LoVo (cell line): ENCODE measurements at regions not wholly inside any gene's neighbourhood (a gene's known extent, or its start where the extent isn't known, plus 50 kb on each side); places are given as distances from the start of the nearest gene placed in this dataset.
"Not testable (repeated sequence)": the region's sequence is repeated elsewhere in the genome, so short reads cannot be mapped to it uniquely, and the experiment has no call there.

Source experiments
- DNase-seq: peaks from one replicate; pipeline ENCODE4 v3.0.0-alpha.2; 2016; ENCODE audit warnings: low spot score

GRCh38 chr2:144650907-144651306 lies 131.0 kb upstream of the ZEB2 start:
- DNase-seq: no peak

- no peak for DNase-seq
Measured at GRCh38 chr2:144648837-144649465, 129.0 kb upstream of the ZEB2 start.

DNA sequence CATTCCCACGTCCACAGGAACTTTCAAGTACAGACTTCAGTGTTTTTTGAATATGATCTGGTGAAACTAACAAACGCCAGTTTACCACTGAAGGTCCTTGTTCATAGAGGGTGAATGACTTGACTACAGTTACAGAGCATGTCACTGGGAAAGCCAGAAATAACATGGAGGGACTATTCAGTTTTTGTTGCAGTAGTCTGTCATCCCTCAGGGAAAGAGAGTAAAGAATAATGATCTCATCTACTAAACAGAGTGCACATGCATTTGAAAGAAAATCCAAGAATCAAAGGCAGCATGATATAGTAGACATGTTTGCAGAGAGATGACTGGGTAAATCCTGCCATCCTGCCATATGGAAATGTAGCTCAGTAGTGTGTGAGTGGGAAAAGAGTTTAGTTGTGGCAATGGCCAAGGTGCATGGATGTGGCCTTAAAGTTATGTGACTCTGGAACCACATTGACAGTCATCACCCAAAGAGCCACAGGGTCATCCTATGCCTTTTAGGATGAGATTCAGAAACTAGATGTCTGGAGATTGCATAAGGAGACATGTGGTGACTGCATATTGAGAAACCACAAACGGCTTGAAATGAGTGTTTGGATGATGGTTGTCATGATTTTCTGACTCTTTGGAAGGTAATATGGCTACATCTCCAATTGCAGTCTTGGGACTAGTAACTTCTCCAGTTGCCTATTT lies 125.3 kb upstream of the ZEB2 start:
- DNase-seq: no peak

DNA sequence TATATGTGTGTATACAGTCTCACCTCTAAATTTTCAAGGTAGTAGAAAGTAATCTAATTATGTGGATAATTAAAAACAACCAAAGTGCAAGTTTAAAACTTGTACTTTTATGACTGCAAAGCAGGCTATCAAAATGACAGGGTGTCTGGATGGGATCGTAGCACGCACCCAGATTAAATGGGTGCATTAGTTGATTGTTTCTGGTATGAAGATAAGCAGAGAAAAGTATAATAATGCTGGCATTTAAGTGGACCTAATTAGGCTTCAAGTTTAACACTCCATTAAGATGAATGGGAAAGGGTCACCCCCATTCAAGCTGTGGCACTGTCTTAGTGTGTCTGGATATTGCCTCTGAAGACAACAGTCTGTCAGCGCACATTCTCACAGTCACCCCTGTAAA lies 124.6 kb upstream of the ZEB2 start:
- no peak for DNase-seq

DNA sequence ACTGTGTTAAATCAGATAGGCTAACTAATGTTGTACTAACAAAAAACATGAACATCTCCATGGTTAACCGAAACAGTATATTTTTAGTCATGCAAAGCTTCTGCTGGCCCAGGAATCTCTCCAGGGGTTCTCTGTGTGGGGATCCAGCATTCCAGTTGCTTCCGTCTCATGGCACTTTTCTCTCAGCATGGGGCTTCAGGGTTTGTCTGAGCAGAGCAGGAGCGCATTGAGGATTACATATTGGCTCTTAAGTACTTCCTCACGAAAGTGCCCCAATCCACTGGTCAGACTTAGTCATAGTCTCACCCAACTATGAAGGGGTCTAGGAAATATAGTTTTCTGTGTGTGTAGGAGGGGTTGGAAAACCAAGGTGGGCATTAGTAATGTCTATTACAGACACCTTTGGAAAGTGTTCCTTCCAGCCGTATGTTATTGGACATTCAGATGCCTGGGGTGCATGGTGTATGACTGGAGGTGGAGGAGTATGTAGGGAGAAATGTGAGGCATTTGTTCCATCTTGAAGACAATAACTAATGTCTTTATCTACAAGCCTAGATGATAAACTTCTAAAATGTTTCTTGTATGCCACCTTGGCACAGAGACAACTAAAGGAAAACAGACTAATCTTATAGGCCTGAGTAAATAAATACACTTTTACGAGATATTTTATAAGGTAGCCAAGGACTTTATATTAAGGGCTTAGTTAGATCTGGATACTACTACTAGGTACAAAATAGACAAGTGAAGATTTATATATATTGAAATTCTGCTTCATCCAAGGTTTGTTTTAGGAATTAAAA lies 123.8 kb upstream of the ZEB2 start:
- peak; percentile 5 for DNase-seq

DNA sequence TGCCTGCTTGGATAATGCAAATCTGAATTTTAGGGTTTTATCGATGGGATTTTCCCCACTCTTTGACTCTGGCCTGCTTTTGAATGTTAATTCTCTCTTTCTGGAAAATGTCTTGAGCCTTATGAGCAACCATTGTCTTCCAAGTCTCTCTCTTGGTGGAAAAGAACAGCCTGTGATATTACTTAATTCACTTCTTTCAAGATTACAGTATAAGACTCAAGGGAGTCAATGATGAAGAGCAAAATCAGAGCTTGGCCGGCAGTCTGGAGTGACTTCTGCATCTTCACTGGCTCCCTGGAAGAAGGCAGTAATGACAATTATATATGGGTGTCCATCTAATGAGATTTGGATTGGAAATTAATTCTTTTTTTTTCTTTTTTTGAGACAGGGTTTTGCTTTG lies 122.9 kb upstream of the ZEB2 start:
- DNase-seq: no peak

- no peak for DNase-seq
Measured at GRCh38 chr2:144642131-144642530, 122.2 kb upstream of the ZEB2 start.

GRCh38 chr2:144638250-144638649 lies 118.3 kb upstream of the ZEB2 start:
- DNase-seq: not testable (repeated sequence)

DNA sequence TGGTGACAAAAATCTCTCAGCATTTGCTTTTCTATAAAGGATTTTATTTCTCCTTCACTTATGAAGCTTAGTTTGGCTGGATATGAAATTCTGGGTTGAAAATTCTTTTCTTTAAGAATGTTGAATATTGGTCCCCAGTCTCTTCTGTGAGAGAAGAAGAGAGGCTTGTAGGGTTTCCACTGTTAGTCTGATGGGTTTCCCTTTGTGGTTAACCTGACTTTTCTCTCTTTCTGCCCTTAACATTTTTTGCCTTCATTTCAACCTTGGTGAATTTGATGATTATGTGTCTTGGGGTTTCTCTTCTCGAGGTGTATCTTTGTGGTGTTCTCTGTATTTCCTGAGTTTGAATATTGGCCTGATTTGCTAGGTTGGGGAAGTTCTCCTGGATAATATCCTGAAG lies 116.9 kb upstream of the ZEB2 start:
- DNase-seq: not testable (repeated sequence)

- no peak for DNase-seq
Measured at GRCh38 chr2:144632809-144633208, 112.9 kb upstream of the ZEB2 start.

DNA sequence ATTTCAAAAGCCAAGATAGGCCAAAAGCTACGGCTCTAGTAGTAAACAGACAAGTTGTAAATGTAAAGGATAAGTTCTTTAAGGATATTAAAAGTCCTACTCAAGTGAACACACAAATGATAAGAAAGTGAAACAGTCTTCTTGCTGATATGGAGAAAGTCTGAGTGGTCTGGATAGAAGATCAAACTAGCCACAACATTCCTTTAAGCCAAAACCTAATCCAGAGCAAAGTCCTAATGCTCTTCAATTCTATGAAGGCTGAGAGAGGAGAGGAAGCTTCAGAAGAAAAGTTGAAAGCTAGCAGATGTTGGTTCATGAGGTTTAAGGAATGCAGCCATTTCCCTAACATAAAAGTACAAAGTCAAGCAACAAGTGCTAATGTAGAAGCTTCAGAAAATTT lies 111.7 kb upstream of the ZEB2 start:
- no peak for DNase-seq

- no peak for DNase-seq
Measured at GRCh38 chr2:144630459-144631215, 110.7 kb upstream of the ZEB2 start.

DNA sequence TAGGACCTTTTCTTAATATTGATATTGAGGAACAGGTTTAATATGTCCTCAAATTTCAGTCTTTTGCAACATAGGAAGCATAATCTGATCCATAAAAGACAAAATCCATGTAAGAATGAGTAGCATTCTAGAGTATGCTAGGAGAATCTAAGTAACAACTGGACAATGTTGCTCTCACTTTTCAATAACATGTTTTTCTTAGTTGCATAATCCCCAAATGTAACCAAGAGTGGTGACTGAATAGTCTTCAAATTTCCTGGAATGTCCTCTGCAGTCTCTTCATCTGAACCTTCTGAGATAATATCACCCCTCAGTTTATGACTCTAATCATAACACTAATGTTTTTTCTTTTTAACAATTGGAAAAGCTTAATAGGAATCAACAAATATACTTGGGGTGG lies 110.0 kb upstream of the ZEB2 start:
- DNase-seq: no peak

DNA sequence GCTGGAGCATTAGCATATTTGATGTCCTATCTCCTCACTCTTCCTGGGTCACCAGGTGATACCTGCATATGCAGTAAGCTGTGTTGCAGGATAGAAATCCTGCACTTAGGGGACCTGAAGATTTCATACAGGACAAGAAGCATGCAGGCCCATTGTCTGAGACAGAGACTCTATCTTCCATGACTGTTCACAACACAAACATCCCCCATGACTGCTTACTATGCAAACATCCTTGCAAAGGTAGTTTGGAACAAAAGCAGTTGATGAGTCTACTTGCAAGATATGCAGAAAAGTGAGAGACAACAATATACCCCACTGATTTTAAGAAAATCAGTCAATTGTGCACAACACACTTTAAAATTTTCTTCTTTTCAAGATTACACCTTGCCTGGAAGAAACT lies 108.6 kb upstream of the ZEB2 start:
- no peak for DNase-seq

GRCh38 chr2:144625626-144626025 lies 105.7 kb upstream of the ZEB2 start:
- no peak for DNase-seq

DNA sequence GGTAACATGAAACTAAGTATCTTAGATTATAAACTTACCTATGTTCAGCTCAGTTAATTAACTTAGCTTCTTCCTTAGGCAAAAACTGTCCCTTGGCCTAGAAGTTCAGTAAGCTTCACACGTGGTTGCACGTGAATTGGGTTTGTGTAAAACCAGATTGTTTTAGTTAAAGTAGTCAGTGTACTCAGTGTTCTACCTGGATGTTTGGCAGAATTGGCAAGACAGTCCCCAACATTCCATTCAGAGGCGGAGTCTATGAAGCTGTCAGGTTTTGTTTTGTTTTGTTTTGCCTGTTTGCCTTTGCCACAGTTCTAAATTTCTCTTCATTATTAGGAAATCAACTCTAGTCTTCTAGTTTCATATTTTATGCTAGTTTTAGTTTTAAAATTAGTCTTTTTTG lies 105.3 kb upstream of the ZEB2 start:
- no peak for DNase-seq

GRCh38 chr2:144624451-144624850 lies 104.5 kb upstream of the ZEB2 start:
- no peak for DNase-seq

DNA sequence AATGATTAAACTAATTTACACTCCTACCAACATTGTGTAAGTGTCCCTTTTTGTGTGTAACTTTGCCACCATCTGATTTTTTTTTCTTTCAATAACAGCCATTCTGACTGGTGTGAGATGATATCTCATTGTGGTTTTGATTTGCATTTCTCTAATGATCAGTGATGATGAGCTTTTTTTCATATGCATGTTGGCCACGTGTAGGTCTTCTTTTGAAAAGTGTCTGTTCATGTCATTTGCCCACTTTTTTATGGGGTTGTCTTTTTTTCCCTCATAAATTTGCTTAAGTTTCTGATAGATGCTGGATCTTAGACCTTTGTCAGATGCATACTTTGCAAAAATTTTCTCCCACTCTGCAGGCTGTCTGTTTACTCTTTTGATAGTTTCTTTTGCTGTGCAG lies 102.5 kb upstream of the ZEB2 start:
- not testable (repeated sequence) for DNase-seq

- DNase-seq: no peak
Measured at GRCh38 chr2:144621266-144621665, 101.3 kb upstream of the ZEB2 start.

GRCh38 chr2:144619760-144620159 lies 99.8 kb upstream of the ZEB2 start:
- DNase-seq: no peak

- not testable (repeated sequence) for DNase-seq
Measured at GRCh38 chr2:144617171-144617570, 97.3 kb upstream of the ZEB2 start.

GRCh38 chr2:144615866-144616565 lies 96.1 kb upstream of the ZEB2 start:
- DNase-seq: no peak
